Stimulated activated CD8-positive, alpha-beta memory T cell treated with anti-CD3 and anti-CD28 coated beads, Interleukin-12 subunit alpha, Interleukin-12 subunit beta, amount 100 ng/mL, for 4 hours (primary cell): ENCODE measurements at regions not wholly inside any gene's neighbourhood (a gene's known extent, or its start where the extent isn't known, plus 50 kb on each side); places are given as distances from the start of the nearest gene placed in this dataset.
"Not testable (repeated sequence)": the region's sequence is repeated elsewhere in the genome, so short reads cannot be mapped to it uniquely, and the experiment has no call there.

Source experiments
- DNase-seq: peaks from one replicate; pipeline ENCODE4 v3.0.0-alpha.2; 2020; ENCODE audit warnings: low read depth

- no peak for DNase-seq
These were observed 83.6 kb downstream of the PLEKHG1 start for GRCh38 chr6:150683320-150683719.

- DNase-seq: no peak
These were observed 84.5 kb downstream of the PLEKHG1 start for GRCh38 chr6:150684161-150684560.

- DNase-seq: no peak
These were observed 85.2 kb downstream of the PLEKHG1 start for GRCh38 chr6:150684714-150685459.

- peak; percentile 3 for DNase-seq
These were observed 86.2 kb downstream of the PLEKHG1 start for GRCh38 chr6:150685860-150686259.

GRCh38 chr6:150686566-150686965, 86.9 kb downstream of the PLEKHG1 start:
- no peak for DNase-seq

- no peak for DNase-seq
These were observed 87.8 kb downstream of the PLEKHG1 start for GRCh38 chr6:150687508-150687907.

GRCh38 chr6:150689900-150690590, 90.4 kb downstream of the PLEKHG1 start:
- no peak for DNase-seq

- no peak for DNase-seq
These were observed 91.0 kb downstream of the PLEKHG1 start for GRCh38 chr6:150690681-150691080.

GRCh38 chr6:150691463-150691862, 91.8 kb downstream of the PLEKHG1 start:
- no peak for DNase-seq

- DNase-seq: no peak
These were observed 92.9 kb downstream of the PLEKHG1 start for GRCh38 chr6:150692604-150693003.

GRCh38 chr6:150694889-150695288, 95.2 kb downstream of the PLEKHG1 start:
- no peak for DNase-seq

- DNase-seq: no peak
These were observed 96.0 kb downstream of the PLEKHG1 start for GRCh38 chr6:150695652-150696051.

GRCh38 chr6:150696190-150696589, 96.5 kb downstream of the PLEKHG1 start:
- no peak for DNase-seq

GRCh38 chr6:150696918-150697317, 97.2 kb downstream of the PLEKHG1 start:
- DNase-seq: not testable (repeated sequence)

- DNase-seq: no peak
These were observed 97.8 kb downstream of the PLEKHG1 start for GRCh38 chr6:150697515-150697914.

GRCh38 chr6:150698391-150698790, 98.7 kb downstream of the PLEKHG1 start:
- DNase-seq: no peak

- no peak for DNase-seq
These were observed 103.0 kb downstream of the PLEKHG1 start for GRCh38 chr6:150702675-150703074.

- DNase-seq: no peak
These were observed 104.9 kb downstream of the PLEKHG1 start for GRCh38 chr6:150704447-150705192.

GRCh38 chr6:150705392-150705791, 105.7 kb downstream of the PLEKHG1 start:
- no peak for DNase-seq

GRCh38 chr6:150710236-150710635, 110.6 kb downstream of the PLEKHG1 start:
- DNase-seq: no peak

GRCh38 chr6:150711061-150711460, 111.4 kb downstream of the PLEKHG1 start:
- DNase-seq: no peak

GRCh38 chr6:150711584-150712504, 112.2 kb downstream of the PLEKHG1 start:
- DNase-seq: no peak
